Loucy (cell line): ENCODE measurements at regions not wholly inside any gene's neighbourhood (a gene's known extent, or its start where the extent isn't known, plus 50 kb on each side); places are given as distances from the start of the nearest gene placed in this dataset.
"Not testable (repeated sequence)": the region's sequence is repeated elsewhere in the genome, so short reads cannot be mapped to it uniquely, and the experiment has no call there.

Experiments used
- H2AFZ ChIP-seq: fragments of 200-600 bp; sonication (generic); 2 replicates; pipeline ENCODE4 v1.6.0; 2016; ENCODE audit warnings: antibody characterized with exemption, mild to moderate bottlenecking, low read length, moderate library complexity
- H3F3A ChIP-seq: fragments of 200-600 bp; 2 replicates; pipeline ENCODE4 v1.6.0; 2016; ENCODE audit warnings: antibody characterized with exemption, low read depth, mild to moderate bottlenecking
- H3K27me3 ChIP-seq: fragments of 200-600 bp; sonication (generic); 2 replicates; pipeline ENCODE4 v1.6.1; 2014; ENCODE audit warnings: low read length, mild to moderate bottlenecking; ENCODE audit not compliant: insufficient read depth, poor library complexity, severe bottlenecking
- H3K36me3 ChIP-seq: fragments of 200-600 bp; sonication (generic); 2 replicates; pipeline ENCODE4 v1.6.1; 2016; ENCODE audit warnings: low read length; ENCODE audit not compliant: insufficient read depth
- H3K4me1 ChIP-seq: fragments of 200-600 bp; sonication (generic); 2 replicates; pipeline ENCODE4 v1.5.1; 2014; ENCODE audit warnings: low read length, mild to moderate bottlenecking; ENCODE audit not compliant: insufficient read depth, poor library complexity, severe bottlenecking
- H3K4me2 ChIP-seq: fragments of 200-600 bp; sonication (generic); 2 replicates; pipeline ENCODE4 v1.6.0; 2014; ENCODE audit warnings: antibody characterized with exemption, low read length, low read depth, mild to moderate bottlenecking; ENCODE audit not compliant: poor library complexity, severe bottlenecking
- H3K4me3 ChIP-seq: fragments of 200-600 bp; sonication (generic); 2 replicates; pipeline ENCODE4 v1.5.1; 2014; ENCODE audit warnings: low read length, mild to moderate bottlenecking, mixed read lengths; ENCODE audit not compliant: poor library complexity, severe bottlenecking
- H3K79me2 ChIP-seq: fragments of 200-600 bp; sonication (generic); 2 replicates; pipeline ENCODE4 v1.6.1; 2014; ENCODE audit warnings: low read length; ENCODE audit not compliant: insufficient read depth
- H3K9ac ChIP-seq: fragments of 200-600 bp; sonication (generic); 2 replicates; pipeline ENCODE4 v1.6.0; 2014; ENCODE audit warnings: mild to moderate bottlenecking, low read depth, low read length, moderate library complexity; ENCODE audit not compliant: poor library complexity, severe bottlenecking
- H3K9me2 ChIP-seq: fragments of 200-600 bp; sonication (generic); replicated peaks from 2 replicates; pipeline ENCODE4 v1.6.1; 2016; ENCODE audit warnings: low read depth, low read length, mixed read lengths
- H3K9me3 ChIP-seq: fragments of 200-600 bp; sonication (generic); 2 replicates; pipeline ENCODE4 v1.6.1; 2014; ENCODE audit warnings: mild to moderate bottlenecking, antibody characterized with exemption, low read length, low read depth; ENCODE audit not compliant: insufficient read depth
- H4K20me1 ChIP-seq: fragments of 200-600 bp; sonication (generic); 2 replicates; pipeline ENCODE4 v1.6.0; 2014; ENCODE audit warnings: antibody characterized with exemption, low read length, mild to moderate bottlenecking; ENCODE audit not compliant: insufficient read depth, poor library complexity, severe bottlenecking
- EZH2phosphoT487 ChIP-seq: fragments of 200-600 bp; IDR thresholded peaks from 2 replicates; pipeline ENCODE4 v1.6.1; 2018; ENCODE audit warnings: antibody characterized with exemption, mild to moderate bottlenecking, moderate library complexity, borderline replicate concordance
- TF ChIP-seq, protein P1 (sequence below): fragments of 200-600 bp; sonication (generic); conservative IDR thresholded peaks from 2 replicates; pipeline ENCODE4 v1.5.1; 2014; ENCODE audit warnings: mild to moderate bottlenecking, antibody characterized with exemption, low read length

DNA sequence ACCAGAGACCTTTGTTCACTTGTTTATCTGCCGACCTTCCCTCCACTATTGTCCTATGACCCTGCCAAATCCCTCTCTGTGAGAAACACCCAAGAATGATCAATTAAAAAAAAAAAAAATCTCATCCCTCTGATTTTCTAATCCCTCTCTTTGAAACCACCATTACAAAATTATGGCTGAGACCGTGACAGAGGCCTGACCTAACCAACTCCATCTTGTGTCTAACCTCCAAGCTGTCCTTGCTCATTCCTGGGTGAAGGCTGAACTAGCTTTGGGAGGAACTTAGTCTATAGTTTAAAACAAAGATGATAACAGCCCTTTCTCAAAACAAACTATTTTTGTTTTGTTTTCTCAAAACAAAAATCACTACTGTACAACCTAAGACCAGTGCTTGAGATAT is 474.5 kb downstream of the TMEM114 start:
- Histone ChIP-seq H3K27me3 (no peaks in the 10 kb centered on the region), H3K4me2 (no peak overlapping the region), H3K36me3 (no peaks in the 10 kb centered on the region), H3K9me2 (no peaks in the 10 kb centered on the region), H3K79me2 (no peaks in the 10 kb centered on the region), H3K4me1 (no peaks in the 10 kb centered on the region), H3K9me3 (no peaks in the 10 kb centered on the region), H3K4me3 (no peak overlapping the region), H2AFZ (no peak overlapping the region), H4K20me1 (no peaks in the 10 kb centered on the region), H3K9ac (no peak overlapping the region), H3F3A (no peaks in the 10 kb centered on the region)
- no peak for TF ChIP-seq EZH2phosphoT487
- TF ChIP-seq, protein P1, sequence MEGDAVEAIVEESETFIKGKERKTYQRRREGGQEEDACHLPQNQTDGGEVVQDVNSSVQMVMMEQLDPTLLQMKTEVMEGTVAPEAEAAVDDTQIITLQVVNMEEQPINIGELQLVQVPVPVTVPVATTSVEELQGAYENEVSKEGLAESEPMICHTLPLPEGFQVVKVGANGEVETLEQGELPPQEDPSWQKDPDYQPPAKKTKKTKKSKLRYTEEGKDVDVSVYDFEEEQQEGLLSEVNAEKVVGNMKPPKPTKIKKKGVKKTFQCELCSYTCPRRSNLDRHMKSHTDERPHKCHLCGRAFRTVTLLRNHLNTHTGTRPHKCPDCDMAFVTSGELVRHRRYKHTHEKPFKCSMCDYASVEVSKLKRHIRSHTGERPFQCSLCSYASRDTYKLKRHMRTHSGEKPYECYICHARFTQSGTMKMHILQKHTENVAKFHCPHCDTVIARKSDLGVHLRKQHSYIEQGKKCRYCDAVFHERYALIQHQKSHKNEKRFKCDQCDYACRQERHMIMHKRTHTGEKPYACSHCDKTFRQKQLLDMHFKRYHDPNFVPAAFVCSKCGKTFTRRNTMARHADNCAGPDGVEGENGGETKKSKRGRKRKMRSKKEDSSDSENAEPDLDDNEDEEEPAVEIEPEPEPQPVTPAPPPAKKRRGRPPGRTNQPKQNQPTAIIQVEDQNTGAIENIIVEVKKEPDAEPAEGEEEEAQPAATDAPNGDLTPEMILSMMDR = no peak

DNA sequence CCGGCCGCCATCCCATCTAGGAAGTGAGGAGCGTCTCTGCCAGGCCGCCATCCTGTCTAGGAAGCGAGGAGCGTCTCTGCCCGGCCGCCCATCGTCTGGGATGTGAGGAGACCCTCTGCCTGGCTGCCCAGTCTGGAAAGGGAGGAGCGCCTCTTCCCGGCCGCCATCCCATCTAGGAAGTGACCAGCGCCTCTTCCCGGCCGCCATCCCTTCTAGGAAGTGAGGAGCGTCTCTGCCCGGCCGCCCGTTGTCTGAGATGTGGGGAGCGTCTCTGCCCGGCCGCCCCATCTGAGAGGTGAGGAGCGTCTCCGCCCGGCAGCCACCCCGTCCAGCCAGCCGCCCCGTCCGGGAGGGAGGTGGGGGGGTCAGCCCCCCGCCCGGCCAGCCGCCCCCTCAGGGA is 475.4 kb downstream of the TMEM114 start:
- H3K4me3 ChIP-seq, H2AFZ ChIP-seq, H3K9ac ChIP-seq, H3F3A ChIP-seq, H3K9me3 ChIP-seq, H3K36me3 ChIP-seq, H3K4me2 ChIP-seq, H3K79me2 ChIP-seq, H4K20me1 ChIP-seq, H3K9me2 ChIP-seq, H3K4me1 ChIP-seq, H3K27me3 ChIP-seq: not testable (repeated sequence)

DNA sequence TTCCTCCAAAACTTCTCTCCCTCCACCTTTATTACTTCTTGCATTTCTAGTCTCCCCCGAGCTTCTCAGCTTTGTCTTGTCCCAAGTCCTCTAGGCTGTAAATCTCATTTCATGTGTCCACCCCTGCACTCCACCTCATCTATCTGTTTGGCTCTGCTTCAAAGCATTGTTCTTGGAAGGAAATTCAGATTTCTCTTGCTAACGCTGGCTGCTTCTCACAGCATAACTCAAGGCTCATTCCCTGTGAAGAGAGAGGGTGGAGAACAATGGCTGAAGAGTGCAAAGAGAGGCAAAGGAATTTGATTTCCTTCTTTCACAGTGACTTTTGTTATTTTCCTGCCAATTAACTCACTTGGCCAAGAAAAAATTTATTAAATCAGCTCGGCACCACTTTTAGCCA is 476.5 kb downstream of the TMEM114 start:
- Histone ChIP-seq H3K4me1 (no peaks in the 10 kb centered on the region), H3K9me2 (no peaks in the 10 kb centered on the region), H3K79me2 (no peaks in the 10 kb centered on the region), H2AFZ (no peak overlapping the region), H3K36me3 (no peaks in the 10 kb centered on the region), H3K9ac (no peak overlapping the region), H3K4me3 (no peak overlapping the region), H4K20me1 (no peaks in the 10 kb centered on the region), H3F3A (no peaks in the 10 kb centered on the region), H3K4me2 (no peak overlapping the region), H3K27me3 (no peaks in the 10 kb centered on the region), H3K9me3 (no peaks in the 10 kb centered on the region)
- no peak for TF ChIP-seq EZH2phosphoT487
- TF ChIP-seq, protein P1 = no peak

DNA sequence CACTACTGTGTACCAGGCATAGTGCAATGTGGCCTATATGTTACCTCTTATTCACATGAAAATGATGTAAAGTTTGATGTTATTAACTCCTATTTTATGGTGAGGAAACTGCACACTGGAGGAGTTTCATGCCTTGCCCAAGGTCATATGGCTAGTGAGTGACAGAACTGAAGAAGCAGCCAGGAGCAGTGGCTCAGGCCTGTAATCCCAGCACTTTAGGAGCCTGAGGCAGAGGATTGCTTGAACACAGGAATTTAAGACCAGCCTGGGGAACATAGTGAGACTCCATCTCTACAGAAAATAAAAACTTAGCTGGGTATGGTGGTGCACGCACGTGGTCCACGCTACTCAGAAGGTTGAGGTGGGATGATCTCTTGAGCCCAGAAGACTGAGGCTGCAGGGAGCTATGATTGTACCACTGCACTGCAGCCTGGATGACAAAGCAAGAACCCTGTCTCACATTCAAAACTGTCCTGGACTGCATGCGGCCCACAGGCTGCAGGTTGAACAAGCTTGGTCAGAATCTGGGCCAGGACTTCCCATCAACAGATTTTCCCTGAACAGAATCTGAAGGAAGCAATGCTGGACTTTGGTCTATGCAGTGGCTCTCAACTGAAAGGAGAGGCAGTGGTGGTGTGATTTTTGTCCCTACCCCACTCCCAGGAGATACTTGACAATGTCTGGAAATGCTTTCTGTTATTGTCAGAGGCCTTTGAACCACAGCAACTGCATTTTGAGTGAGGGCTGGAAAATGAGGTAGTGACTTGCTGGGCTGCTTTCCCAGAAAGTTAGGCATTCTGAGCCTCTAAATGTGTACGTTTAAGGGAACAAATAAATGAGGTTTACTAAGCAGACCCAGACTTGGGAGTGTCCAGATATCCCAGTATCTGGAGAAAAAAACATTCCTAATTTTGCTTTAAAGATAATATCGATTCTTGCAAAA is 479.5 kb downstream of the TMEM114 start:
- H3K4me2 ChIP-seq = no peak overlapping the region
- no peaks in the 10 kb centered on the region for H4K20me1 ChIP-seq
- no peak overlapping the region for H3K9ac ChIP-seq

More for the DNA sequence above, 479.5 kb downstream of the TMEM114 start:
- no peaks in the 10 kb centered on the region for H3K27me3 ChIP-seq
- H2AFZ ChIP-seq = no peak overlapping the region
- no peaks in the 10 kb centered on the region for H3F3A ChIP-seq
- no peaks in the 10 kb centered on the region for H3K9me2 ChIP-seq
- no peaks in the 10 kb centered on the region for H3K36me3 ChIP-seq
- no peak overlapping the region for H3K4me3 ChIP-seq
- H3K79me2 ChIP-seq = no peaks in the 10 kb centered on the region
- no peaks in the 10 kb centered on the region for H3K9me3 ChIP-seq
- H3K4me1 ChIP-seq = no peaks in the 10 kb centered on the region
- TF ChIP-seq, protein P1 = no peak
- no peak for TF ChIP-seq EZH2phosphoT487
